HPDE6-E6E7 (cell line): ENCODE measurements at regions not wholly inside any gene's neighbourhood (a gene's known extent, or its start where the extent isn't known, plus 50 kb on each side); places are given as distances from the start of the nearest gene placed in this dataset.

Experiments used
- DNase-seq: peaks from one replicate; pipeline ENCODE4 v3.0.0; 2011; ENCODE audit warnings: missing footprints; ENCODE audit errors: extremely low spot score

DNA sequence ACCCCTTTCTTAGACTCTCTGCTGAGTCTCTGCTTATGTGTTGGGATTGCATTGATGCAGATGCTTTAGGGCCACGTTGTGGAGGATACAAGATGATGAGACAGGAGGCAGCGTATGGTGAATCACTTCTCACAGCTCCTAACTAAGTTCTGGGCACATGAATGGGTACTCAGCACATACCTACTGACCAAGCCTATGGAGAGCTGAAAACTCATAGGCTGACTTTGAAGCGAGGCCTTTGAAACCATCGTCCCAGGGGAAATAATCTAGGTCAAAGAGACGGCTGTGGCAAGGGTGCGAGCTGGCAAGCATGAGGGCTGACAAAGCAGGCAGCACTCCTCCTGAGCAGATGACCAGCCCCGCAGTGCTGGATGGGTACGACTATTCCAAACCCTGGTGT lies 180.2 kb upstream of the TNP1 start:
- DNase-seq: no peak

DNA sequence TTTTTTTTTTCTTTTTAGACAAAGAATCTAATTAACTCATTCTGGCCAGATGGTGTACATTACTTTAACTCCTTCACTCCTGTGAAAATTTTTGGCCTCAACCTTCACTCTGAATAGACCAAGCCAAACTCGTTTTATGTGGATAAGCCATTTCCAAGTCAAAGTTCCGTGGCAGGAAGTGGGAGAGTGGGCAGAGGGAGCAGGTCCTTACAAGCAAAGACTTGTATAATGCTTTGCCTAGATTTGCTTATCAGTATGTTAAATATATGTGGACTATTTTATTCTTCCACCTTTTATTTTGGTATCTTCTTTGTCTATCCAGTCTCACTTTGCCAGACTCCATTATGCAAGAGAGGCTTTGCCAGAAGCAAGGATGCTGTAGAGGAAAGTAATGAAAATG lies 178.1 kb upstream of the TNP1 start:
- no peak for DNase-seq

DNA sequence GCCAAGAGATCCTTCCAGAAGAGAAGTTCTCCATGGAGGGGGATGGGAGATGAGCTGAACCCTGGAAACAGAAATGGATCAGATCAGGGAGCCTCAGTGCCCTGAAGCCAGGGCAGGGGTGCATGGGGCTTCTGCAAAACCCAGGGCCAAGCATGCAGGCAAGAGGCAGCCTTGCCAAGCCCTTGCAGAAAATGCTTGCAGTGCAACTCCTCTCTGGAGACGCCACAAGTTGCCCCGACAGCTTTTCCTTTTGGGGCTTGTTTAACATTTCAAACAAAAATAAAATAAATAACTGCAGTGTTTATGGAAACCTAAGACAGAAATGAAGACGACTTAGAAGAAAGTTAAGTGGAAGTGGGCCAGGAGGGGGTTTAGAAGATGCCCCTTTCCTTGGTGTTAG lies 177.5 kb upstream of the TNP1 start:
- DNase-seq: no peak

DNA sequence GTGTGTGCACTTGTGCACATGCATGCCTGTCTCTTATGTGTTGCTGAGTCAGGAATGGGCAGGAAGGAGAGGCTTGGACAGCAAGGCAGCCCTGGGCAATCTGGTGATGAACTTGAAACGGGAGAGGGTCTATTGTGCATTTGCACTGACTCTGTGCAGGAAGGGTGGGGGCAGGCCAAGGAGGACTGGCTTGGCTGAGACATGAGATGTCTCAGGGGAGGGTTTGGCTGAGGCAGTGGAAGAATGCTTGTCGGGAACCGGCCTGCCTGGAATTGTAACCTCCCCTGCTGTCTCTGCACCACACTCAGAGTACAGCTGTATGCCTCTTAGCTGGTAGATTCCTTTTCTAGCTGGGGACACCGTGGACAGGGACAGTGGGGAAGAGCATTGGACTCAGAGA lies 176.1 kb upstream of the TNP1 start:
- DNase-seq: no peak

- no peak for DNase-seq
Observed at GRCh38 chr2:217033186-217033585, 173.3 kb upstream of the TNP1 start.

DNA sequence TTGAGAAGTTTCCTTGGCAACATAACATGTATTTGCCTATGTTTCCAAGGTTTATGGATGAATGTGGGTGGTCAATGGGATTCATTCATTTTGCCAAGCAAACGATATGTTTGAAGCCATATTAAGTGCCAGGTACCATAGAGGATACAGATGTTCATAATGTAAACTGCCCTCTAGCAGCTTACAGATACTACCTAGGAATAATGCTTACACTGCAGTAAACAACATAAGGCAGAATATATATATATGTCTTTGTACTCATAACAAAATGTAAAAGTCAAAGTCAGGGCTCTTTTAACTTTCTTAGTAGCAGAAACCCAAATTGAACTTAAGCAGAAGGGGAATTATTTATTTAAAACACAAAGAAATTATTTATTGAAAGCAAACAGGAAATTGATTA lies 171.6 kb upstream of the TNP1 start:
- no peak for DNase-seq

GRCh38 chr2:217030081-217030480 lies 170.2 kb upstream of the TNP1 start:
- DNase-seq: no peak

DNA sequence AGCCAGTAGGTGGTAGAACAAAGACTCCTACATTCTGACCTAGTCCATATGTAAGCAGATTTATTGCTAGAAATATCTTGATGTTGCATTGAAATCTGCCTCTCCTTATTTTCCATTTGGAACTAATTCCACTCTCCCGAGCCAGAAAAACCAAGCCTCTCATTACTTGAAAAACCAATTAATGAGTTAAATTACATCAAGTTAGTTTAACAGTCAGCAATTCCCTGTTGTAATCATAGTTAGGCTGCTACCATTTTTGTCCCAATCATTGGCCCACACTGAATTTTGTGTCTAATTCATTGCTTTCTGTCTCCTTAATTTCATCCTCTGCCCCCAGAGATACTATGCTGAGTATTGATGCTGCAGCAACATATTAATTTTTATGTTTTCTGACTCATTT lies 168.3 kb upstream of the TNP1 start:
- no peak for DNase-seq

GRCh38 chr2:217027414-217027813 lies 167.6 kb upstream of the TNP1 start:
- DNase-seq: no peak

- no peak for DNase-seq
Observed at GRCh38 chr2:217026569-217026968, 166.7 kb upstream of the TNP1 start.

GRCh38 chr2:217026161-217026560 lies 166.3 kb upstream of the TNP1 start:
- no peak for DNase-seq

DNA sequence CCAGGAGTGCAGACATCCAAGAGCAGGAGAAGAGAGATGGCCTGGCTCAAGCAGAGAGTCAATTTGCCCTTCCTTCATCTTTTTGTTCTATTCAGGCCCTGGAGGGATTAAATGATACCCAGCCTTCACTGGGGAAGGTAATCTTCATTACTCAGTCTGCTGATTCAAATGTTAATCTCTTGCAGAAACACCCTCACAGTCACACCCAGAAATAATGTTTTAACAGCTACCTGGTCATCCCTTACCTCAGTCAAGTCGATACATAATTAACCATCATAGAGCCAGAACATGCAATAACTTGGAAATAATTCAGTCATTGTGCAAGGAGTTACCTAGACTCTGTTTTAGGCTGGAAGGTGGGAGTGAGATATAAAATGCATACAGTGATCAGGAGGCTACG lies 163.7 kb upstream of the TNP1 start:
- no peak for DNase-seq

DNA sequence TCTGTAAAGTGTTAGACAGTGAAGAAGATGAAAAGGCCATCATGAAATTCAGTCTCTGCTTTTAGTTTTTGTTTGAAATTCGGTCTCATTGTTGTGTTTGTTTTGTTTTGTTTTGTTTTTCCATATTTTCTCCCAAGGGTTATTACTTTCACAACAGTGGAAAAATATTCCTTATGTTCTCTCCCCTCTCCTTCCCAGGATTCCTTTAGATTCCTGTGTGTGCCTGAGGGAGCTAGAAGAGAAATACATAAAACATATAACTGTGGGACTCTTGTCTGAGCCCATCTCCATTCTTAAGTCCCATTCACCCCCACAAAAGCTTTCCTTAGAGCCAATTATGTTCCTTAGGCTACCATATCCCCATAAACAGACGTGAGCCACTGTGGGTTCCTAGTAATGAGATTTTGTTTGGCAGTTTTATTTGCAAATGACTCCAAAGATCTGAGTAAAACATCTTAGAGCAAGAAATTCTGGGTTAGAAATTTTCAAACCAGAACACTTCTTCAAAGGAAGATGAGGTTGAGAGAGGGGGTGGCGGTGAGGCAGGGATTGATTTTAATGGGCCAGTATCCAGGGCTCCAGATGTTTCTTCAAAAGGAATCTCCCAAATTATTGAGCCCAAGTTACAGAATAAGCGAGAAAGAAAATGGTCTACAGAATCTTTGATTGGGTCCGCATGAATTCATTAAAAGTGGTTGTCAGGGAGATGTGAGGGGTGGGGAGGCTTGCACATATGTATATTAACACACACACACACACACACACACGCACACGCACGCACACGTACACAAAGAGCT lies 157.8 kb upstream of the TNP1 start:
- DNase-seq: no peak

DNA sequence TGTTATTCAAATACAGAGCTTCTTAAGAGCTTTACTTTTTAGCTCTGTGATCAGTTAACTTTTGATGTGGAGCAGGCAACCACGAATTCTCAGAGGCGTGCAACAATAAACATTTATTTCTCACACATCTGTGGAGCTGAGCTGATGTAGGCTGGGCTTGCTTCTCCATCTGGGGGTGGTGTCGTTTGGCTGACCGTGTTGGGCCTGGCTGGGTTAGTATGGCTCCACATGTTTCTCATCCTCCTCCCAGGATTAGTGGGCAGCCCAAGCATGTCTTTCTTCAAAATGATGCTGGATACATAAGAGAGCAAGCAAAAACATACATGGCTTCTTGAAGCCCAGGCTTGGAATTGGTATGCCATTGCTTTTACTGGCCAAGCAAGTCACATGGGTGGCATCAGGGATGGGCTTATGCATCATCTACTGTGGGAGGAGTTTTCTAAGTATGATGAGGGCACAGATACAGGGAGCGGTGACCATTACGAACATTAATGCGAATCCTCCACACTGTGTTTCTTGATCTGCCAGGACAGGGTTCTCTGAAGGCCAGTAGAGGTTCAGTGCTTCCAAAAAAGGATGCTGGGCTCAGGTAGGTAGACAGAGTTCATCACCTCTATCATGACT lies 157.0 kb upstream of the TNP1 start:
- DNase-seq: no peak

DNA sequence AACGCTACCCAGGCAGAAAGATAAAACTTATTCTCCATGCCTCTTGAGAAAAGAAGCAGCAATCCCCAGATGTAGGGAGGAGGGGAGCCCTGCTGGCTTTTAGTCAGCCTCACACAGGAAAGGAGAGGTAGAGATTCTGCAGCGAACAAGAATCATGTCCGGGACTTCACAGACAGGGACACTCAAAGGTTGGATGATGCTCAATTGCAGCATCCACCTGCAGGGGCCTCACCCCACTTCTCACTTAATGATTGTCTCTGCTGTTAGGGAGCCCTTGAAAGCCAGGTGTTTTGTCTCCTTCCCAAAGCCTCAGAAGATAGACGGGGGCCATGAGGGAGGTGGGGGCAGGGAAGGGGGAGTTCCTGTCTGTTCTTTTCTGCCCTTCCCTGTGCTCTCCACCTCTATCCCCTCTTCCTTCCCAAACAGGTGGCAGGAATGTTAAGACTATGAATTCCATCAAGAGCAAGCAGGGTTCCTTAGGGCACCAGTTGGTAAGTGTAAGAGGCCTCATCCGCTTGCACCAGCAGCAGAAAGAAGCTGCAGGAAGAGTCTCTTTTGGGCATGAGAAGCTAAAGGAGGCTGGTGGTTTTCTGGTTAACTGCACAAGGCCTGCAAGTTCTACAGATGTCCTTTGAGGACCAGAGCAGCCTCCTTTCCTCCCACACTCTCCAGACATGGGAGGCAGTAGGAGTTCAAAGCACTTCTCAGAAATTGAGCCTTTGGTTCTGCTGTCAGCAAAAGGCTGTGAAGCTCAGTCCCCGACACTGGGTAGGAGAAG lies 154.7 kb upstream of the TNP1 start:
- DNase-seq: no peak

GRCh38 chr2:217013926-217014325 lies 154.1 kb upstream of the TNP1 start:
- no peak for DNase-seq

DNA sequence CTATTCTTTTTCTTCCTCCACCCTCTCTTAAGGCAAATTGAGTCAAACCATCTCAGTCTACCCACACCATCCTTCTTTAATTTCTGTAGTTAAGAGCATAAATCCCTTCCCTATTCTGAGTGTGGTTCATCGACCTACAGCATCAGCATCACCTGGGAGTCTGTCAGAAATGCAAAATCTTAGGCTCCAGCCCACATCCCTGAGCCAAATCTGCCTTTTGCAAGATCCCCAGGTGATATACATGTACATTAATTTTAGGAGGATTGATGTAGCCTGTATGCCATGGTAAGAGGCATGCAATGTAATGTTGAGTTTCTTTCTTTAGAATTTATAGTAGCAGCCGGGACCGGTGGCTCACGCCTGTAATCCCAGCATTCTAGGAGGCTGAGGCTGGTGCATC lies 151.7 kb upstream of the TNP1 start:
- DNase-seq: no peak

DNA sequence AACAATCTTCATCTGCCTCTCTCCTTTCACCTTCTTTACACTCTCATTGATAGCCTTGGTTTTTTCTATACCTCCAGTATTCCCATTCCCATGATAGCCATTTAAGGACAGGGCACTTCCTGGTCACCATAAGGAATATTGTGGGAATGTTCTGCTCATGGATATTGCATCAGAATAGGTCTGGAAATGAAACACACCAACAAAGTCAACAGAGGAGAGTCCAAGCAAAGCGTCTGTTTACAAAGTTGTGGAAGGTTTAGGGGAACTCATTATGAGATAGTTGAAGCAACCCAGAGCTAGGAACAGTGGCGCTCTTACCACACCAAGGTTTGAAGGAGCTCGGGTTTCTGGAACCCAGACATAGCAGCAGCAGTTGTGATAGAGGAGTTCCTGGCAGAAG lies 150.3 kb upstream of the TNP1 start:
- DNase-seq: no peak

GRCh38 chr2:217008794-217009193 lies 148.9 kb upstream of the TNP1 start:
- DNase-seq: no peak

DNA sequence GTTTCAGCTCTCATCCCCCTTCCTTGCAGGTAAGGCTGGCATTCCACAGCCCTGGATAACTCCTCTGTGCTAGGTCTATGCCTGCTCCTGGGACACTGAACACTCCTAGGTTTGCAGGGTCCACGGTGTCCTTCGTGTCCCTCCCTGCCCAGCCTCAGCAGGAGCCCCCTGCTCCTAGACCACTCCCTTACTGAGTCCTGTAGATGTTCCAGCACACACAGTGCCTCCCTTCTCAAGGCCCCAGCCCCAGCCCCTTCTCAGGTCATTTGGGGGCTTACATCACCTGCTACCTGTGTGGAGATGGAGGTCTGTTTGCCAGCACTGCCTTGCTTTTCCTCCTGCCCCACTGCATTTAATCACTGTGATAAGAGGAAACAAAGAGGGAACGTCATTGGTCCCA lies 146.4 kb upstream of the TNP1 start:
- DNase-seq: no peak

DNA sequence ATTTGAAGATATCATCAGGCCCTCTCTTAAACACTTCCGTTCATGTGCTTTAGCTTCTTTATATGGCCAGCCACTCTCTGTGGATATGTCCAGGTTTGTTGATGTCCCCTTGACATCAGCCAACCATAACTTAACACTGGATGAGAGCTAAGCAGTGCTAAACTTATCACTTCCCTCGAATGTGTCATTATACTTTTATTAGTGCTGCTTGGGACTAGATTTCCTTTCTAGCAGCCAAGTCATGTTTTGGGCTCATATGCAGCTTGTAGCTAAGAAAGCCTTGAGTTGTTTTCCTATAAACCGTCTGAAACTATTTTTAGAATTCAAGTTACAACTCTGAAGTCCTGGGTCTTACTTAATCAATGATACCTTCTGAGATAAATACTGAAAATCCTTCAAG lies 144.8 kb upstream of the TNP1 start:
- DNase-seq: no peak

DNA sequence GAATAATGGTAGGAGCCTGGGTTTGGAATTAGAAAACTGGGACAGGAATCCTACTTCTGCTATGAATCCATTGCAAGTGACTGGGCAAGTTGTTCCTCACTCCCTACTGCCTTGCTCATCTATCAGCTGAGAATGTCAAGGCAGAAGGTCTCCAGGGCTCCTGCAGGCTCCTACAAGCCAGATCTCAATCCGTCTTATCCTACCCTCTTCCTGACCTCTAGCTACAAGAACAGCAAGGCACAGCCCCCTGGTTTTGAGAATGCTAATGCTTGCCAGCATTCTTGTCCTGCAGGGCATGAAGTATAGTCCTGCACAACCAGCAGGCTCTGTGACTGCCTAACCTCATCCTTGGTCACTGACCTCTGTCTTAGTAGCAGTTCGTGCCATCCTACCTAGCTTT lies 141.9 kb upstream of the TNP1 start:
- DNase-seq: no peak

GRCh38 chr2:217000406-217000805 lies 140.5 kb upstream of the TNP1 start:
- DNase-seq: no peak
